HEK293 (cell line): ENCODE measurements at regions not wholly inside any gene's neighbourhood (a gene's known extent, or its start where the extent isn't known, plus 50 kb on each side); places are given as distances from the start of the nearest gene placed in this dataset.
"Not testable (repeated sequence)": the region's sequence is repeated elsewhere in the genome, so short reads cannot be mapped to it uniquely, and the experiment has no call there.

ENCODE experiments used
- CTCF ChIA-PET: fragments of 350-600 bp; formaldehyde crosslinking; extraction: SDS; loops from one replicate; lab custom pipeline; 2021; ENCODE audit warnings: antibody characterized with exemption; lab: Yijun Ruan, JAX
- POLR2A ChIA-PET: fragments of 300-600 bp; formaldehyde crosslinking; extraction: SDS; loops from one replicate; lab custom pipeline; 2020; ENCODE audit warnings: antibody characterized with exemption, inconsistent platforms; lab: Yijun Ruan, JAX
- H3K27ac ChIP-seq: fragments of 200-500 bp; sonication (Bioruptor generic); 2 replicates; pipeline ENCODE4 v1.5.1; 2014; ENCODE audit warnings: low read depth, low read length, control low read depth, inconsistent platforms; ENCODE audit errors: extremely low read depth
- H3K36me3 ChIP-seq, 2 experiments: fragments of 200-500 bp in 1 of 2; sonication (Bioruptor generic) in 1 of 2; 1 replicate in 1 of 2; 2 replicates in 1 of 2; pipeline ENCODE4 v1.5.1; 2014 to 2017; ENCODE audit warnings: inconsistent platforms in 2 of 2, low read length in 2 of 2; ENCODE audit not compliant: control insufficient read depth in 2 of 2, insufficient read depth in 1 of 2
- H3K4me1 ChIP-seq: fragments of 200-500 bp; sonication (Bioruptor generic); 2 replicates; pipeline ENCODE4 v1.5.1; 2014; ENCODE audit warnings: mild to moderate bottlenecking, low read length, inconsistent platforms; ENCODE audit not compliant: control insufficient read depth, insufficient read depth
- H3K4me3 ChIP-seq: 2 replicates; pipeline ENCODE4 v1.5.1; 2011; ENCODE audit warnings: low read depth, mild to moderate bottlenecking, control low read depth, low read length, moderate library complexity
- H3K9me3 ChIP-seq: fragments of 200-500 bp; sonication (Bioruptor generic); 2 replicates; pipeline ENCODE4 v1.5.1; 2014; ENCODE audit warnings: low read depth, low read length, inconsistent platforms; ENCODE audit not compliant: control insufficient read depth, insufficient read depth
- MZF1 ChIP-seq: fragments of 450-650 bp; formaldehyde crosslinking; IDR thresholded peaks from 2 replicates; pipeline ENCODE4 v1.5.1; 2017; ENCODE audit warnings: missing biosample characterization, missing genetic modification characterization, borderline replicate concordance
- SETDB1 ChIP-seq: IDR thresholded peaks from one replicate; pipeline ENCODE4 v1.6.1; 2017; ENCODE audit warnings: mild to moderate bottlenecking, low read length, moderate library complexity, mixed read lengths; ENCODE audit not compliant: insufficient read length
- SP3 ChIP-seq: fragments of 450-650 bp; formaldehyde crosslinking; IDR thresholded peaks from 2 replicates; pipeline ENCODE4 v1.5.1; 2016; ENCODE audit warnings: missing biosample characterization, missing genetic modification characterization
- ZFP3 ChIP-seq: fragments of 450-650 bp; formaldehyde crosslinking; IDR thresholded peaks from 2 replicates; pipeline ENCODE4 v1.5.1; 2016; ENCODE audit warnings: low read depth, missing biosample characterization, missing genetic modification characterization
- ZNF10 ChIP-seq: fragments of 450-650 bp; formaldehyde crosslinking; IDR thresholded peaks from 2 replicates; pipeline ENCODE4 v1.5.1; 2017; ENCODE audit warnings: missing biosample characterization, missing genetic modification characterization
- ZNF112 ChIP-seq: fragments of 450-650 bp; formaldehyde crosslinking; IDR thresholded peaks from 2 replicates; pipeline ENCODE4 v1.5.0; 2017; ENCODE audit warnings: missing biosample characterization, missing genetic modification characterization
- ZNF132 ChIP-seq: fragments of 450-650 bp; formaldehyde crosslinking; IDR thresholded peaks from 2 replicates; pipeline ENCODE4 v1.5.1; 2017; ENCODE audit warnings: missing biosample characterization, missing genetic modification characterization, borderline replicate concordance
- ZNF140 ChIP-seq: fragments of 450-650 bp; formaldehyde crosslinking; IDR thresholded peaks from 2 replicates; pipeline ENCODE4 v1.5.1; 2016; ENCODE audit warnings: missing biosample characterization, missing genetic modification characterization
- ZNF274 ChIP-seq, 2 experiments: fragments of 200-500 bp in 1 of 2; fragments of 450-650 bp in 1 of 2; sonication (Bioruptor generic) in 1 of 2; formaldehyde crosslinking in 1 of 2; IDR thresholded peaks; 2 replicates each; pipeline versions ENCODE4 v1.5.1 to v1.6.1; 2014 to 2016; ENCODE audit warnings: borderline replicate concordance in 1 of 2, inconsistent platforms in 1 of 2, low read length in 1 of 2, missing biosample characterization in 1 of 2, missing genetic modification characterization in 1 of 2
- ZNF473 ChIP-seq: fragments of 450-650 bp; formaldehyde crosslinking; IDR thresholded peaks from 2 replicates; pipeline ENCODE4 v1.5.1; 2017; ENCODE audit warnings: missing biosample characterization, missing genetic modification characterization
- ZNF571 ChIP-seq: fragments of 450-650 bp; formaldehyde crosslinking; IDR thresholded peaks from 2 replicates; pipeline ENCODE4 v1.5.0; 2017; ENCODE audit warnings: missing biosample characterization, missing genetic modification characterization
- ZNF670 ChIP-seq: fragments of 450-650 bp; formaldehyde crosslinking; IDR thresholded peaks from 2 replicates; pipeline ENCODE4 v1.5.1; 2016; ENCODE audit warnings: missing biosample characterization, missing genetic modification characterization, low read depth
- ZNF76 ChIP-seq: fragments of 450-650 bp; formaldehyde crosslinking; IDR thresholded peaks from 2 replicates; pipeline ENCODE4; 2016; ENCODE audit warnings: low read depth, missing biosample characterization, missing genetic modification characterization, borderline replicate concordance
- ZNF785 ChIP-seq: fragments of 450-650 bp; formaldehyde crosslinking; IDR thresholded peaks from 2 replicates; pipeline ENCODE4 v1.5.1; 2016; ENCODE audit warnings: missing biosample characterization, missing genetic modification characterization
- TF ChIP-seq, protein P1 (sequence below): fragments of 450-650 bp; formaldehyde crosslinking; IDR thresholded peaks from 2 replicates; pipeline ENCODE4 v1.5.1; 2016; ENCODE audit warnings: missing biosample characterization, missing genetic modification characterization, low read depth
- TF ChIP-seq, protein P2 (sequence below): fragments of 450-650 bp; formaldehyde crosslinking; IDR thresholded peaks from 2 replicates; pipeline ENCODE4 v1.5.1; 2017; ENCODE audit warnings: missing biosample characterization, missing genetic modification characterization
- TF ChIP-seq, protein P3 (sequence below): fragments of 450-650 bp; formaldehyde crosslinking; IDR thresholded peaks from 2 replicates; pipeline ENCODE4 v1.5.1; 2016; ENCODE audit warnings: missing biosample characterization, missing genetic modification characterization
- TF ChIP-seq, protein P4 (sequence below): fragments of 450-650 bp; formaldehyde crosslinking; IDR thresholded peaks from 2 replicates; pipeline ENCODE4 v1.5.1; 2016; ENCODE audit warnings: missing biosample characterization, missing genetic modification characterization

GRCh38 chr3:145094355-145094941, 1066.5 kb downstream of the PLOD2 start (continued):
- TF ChIP-seq, protein P1, sequence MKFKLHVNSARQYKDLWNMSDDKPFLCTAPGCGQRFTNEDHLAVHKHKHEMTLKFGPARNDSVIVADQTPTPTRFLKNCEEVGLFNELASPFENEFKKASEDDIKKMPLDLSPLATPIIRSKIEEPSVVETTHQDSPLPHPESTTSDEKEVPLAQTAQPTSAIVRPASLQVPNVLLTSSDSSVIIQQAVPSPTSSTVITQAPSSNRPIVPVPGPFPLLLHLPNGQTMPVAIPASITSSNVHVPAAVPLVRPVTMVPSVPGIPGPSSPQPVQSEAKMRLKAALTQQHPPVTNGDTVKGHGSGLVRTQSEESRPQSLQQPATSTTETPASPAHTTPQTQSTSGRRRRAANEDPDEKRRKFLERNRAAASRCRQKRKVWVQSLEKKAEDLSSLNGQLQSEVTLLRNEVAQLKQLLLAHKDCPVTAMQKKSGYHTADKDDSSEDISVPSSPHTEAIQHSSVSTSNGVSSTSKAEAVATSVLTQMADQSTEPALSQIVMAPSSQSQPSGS (tag by site-specific recombination), result no peak
- TF ChIP-seq, protein P2, sequence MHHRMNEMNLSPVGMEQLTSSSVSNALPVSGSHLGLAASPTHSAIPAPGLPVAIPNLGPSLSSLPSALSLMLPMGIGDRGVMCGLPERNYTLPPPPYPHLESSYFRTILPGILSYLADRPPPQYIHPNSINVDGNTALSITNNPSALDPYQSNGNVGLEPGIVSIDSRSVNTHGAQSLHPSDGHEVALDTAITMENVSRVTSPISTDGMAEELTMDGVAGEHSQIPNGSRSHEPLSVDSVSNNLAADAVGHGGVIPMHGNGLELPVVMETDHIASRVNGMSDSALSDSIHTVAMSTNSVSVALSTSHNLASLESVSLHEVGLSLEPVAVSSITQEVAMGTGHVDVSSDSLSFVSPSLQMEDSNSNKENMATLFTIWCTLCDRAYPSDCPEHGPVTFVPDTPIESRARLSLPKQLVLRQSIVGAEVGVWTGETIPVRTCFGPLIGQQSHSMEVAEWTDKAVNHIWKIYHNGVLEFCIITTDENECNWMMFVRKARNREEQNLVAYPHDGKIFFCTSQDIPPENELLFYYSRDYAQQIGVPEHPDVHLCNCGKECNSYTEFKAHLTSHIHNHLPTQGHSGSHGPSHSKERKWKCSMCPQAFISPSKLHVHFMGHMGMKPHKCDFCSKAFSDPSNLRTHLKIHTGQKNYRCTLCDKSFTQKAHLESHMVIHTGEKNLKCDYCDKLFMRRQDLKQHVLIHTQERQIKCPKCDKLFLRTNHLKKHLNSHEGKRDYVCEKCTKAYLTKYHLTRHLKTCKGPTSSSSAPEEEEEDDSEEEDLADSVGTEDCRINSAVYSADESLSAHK (tag by site-specific recombination), result no peak

DNA sequence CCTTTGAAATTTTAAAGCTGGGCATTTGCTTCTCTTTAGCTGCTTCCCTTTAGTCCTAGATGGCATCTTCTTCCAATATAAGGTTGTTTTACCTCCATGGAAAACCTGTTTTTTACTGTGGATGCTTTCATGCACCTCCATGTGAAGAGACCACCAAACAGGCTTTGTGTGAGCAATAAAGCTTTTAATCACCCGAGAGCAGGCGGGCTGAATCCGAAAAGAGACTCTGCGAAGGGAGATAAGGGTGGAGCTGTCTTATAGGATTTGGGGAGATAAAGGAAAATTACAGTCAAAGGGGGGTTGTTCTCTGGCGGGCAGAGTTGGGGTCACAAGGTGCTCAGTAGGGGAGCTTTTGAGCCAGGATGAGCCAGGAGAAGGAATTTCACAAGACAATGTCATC, 1049.8 kb downstream of the PLOD2 start:
- H3K4me1 ChIP-seq, POLR2A ChIA-PET, H3K9me3 ChIP-seq, CTCF ChIA-PET, H3K27ac ChIP-seq, H3K4me3 ChIP-seq, H3K36me3 ChIP-seq: not testable (repeated sequence)

DNA sequence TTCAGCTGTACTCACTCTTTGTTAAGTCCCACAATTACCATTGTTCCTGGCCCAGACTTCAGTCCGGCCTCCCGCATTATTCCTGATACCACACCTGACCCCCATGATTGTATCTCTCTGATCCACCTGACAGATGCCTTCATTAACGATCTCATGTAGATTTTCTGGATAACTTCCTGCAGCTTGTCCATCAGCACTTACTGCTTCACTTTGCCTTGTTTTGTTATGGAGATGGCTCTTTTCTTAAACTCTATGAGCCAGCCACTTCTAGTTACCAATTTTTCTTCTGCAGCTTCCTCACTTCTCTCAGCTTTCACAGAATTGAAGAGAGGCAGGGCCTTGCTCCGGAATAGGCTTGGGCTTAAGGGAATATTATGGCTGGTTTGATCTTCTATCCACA, 1044.2 kb downstream of the PLOD2 start:
- CTCF ChIA-PET, result no interaction called here
- POLR2A ChIA-PET, result no interaction called here
- no peaks in the 10 kb centered on the region for H3K9me3 ChIP-seq

More for the DNA sequence above, 1044.2 kb downstream of the PLOD2 start:
- Histone ChIP-seq H3K4me3 (no peak overlapping the region), H3K36me3 (no peaks in the 10 kb centered on the region), H3K27ac (no peak overlapping the region), H3K4me1 (no peaks in the 10 kb centered on the region)
- TF ChIP-seq ZNF274 (IDR thresholded peaks at IDR 0.05; ENCODE audit: low read length) (no peak), ZNF274 (tag by site-specific recombination; IDR thresholded peaks at IDR 0.05; ENCODE audit: borderline replicate concordance) (no peak), ZNF670 (no peak), ZNF571 (tag by site-specific recombination) (no peak), ZNF112 (tag by site-specific recombination) (no peak), ZNF785 (tag by site-specific recombination) (no peak), MZF1 (tag by site-specific recombination) (no peak), SETDB1 (no peak), ZNF76 (tag by site-specific recombination) (no peak), ZNF140 (tag by site-specific recombination) (no peak), SP3 (tag by site-specific recombination) (no peak), ZNF473 (no peak), ZNF132 (tag by site-specific recombination) (no peak), ZFP3 (no peak), ZNF10 (no peak)
- TF ChIP-seq, protein P3, sequence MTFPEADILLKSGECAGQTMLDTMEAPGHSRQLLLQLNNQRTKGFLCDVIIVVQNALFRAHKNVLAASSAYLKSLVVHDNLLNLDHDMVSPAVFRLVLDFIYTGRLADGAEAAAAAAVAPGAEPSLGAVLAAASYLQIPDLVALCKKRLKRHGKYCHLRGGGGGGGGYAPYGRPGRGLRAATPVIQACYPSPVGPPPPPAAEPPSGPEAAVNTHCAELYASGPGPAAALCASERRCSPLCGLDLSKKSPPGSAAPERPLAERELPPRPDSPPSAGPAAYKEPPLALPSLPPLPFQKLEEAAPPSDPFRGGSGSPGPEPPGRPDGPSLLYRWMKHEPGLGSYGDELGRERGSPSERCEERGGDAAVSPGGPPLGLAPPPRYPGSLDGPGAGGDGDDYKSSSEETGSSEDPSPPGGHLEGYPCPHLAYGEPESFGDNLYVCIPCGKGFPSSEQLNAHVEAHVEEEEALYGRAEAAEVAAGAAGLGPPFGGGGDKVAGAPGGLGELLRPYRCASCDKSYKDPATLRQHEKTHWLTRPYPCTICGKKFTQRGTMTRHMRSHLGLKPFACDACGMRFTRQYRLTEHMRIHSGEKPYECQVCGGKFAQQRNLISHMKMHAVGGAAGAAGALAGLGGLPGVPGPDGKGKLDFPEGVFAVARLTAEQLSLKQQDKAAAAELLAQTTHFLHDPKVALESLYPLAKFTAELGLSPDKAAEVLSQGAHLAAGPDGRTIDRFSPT (tag by site-specific recombination), result no peak
- TF ChIP-seq, protein P4, sequence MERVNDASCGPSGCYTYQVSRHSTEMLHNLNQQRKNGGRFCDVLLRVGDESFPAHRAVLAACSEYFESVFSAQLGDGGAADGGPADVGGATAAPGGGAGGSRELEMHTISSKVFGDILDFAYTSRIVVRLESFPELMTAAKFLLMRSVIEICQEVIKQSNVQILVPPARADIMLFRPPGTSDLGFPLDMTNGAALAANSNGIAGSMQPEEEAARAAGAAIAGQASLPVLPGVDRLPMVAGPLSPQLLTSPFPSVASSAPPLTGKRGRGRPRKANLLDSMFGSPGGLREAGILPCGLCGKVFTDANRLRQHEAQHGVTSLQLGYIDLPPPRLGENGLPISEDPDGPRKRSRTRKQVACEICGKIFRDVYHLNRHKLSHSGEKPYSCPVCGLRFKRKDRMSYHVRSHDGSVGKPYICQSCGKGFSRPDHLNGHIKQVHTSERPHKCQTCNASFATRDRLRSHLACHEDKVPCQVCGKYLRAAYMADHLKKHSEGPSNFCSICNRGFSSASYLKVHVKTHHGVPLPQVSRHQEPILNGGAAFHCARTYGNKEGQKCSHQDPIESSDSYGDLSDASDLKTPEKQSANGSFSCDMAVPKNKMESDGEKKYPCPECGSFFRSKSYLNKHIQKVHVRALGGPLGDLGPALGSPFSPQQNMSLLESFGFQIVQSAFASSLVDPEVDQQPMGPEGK, result no peak
